ENCODE measurements at regions not wholly inside any gene's neighbourhood (a gene's known extent, or its start where the extent isn't known, plus 50 kb on each side); places are given as distances from the start of the nearest gene placed in this dataset.
"Not testable (repeated sequence)": the region's sequence is repeated elsewhere in the genome, so short reads cannot be mapped to it uniquely, and the experiment has no call there.

- DNase-seq (ENCODE audit: low spot score): no peak
These were observed 272.5 kb upstream of the CELF4 start for GRCh38 chr18:37838083-37838482.

- no peak for DNase-seq (ENCODE audit: low spot score)
These were observed 270.7 kb upstream of the CELF4 start for GRCh38 chr18:37836071-37836970.

GRCh38 chr18:37832010-37832695 lies 266.6 kb upstream of the CELF4 start:
- DNase-seq (ENCODE audit: low spot score): not testable (repeated sequence)

- DNase-seq (ENCODE audit: low spot score): no peak
These were observed 247.4 kb upstream of the CELF4 start for GRCh38 chr18:37812961-37813360.

GRCh38 chr18:37805773-37806404 lies 240.3 kb upstream of the CELF4 start:
- DNase-seq (ENCODE audit: low spot score): no peak

- DNase-seq (ENCODE audit: low spot score): no peak
These were observed 231.3 kb upstream of the CELF4 start for GRCh38 chr18:37796823-37797349.

GRCh38 chr18:37787452-37787851 lies 221.9 kb upstream of the CELF4 start:
- no peak for DNase-seq (ENCODE audit: low spot score)

GRCh38 chr18:37783771-37784170 lies 218.2 kb upstream of the CELF4 start:
- DNase-seq (ENCODE audit: low spot score): no peak

GRCh38 chr18:37779220-37779619 lies 213.6 kb upstream of the CELF4 start:
- no peak for DNase-seq (ENCODE audit: low spot score)

GRCh38 chr18:37778417-37779165 lies 213.0 kb upstream of the CELF4 start:
- no peak for DNase-seq (ENCODE audit: low spot score)

- DNase-seq (ENCODE audit: low spot score): no peak
These were observed 204.2 kb upstream of the CELF4 start for GRCh38 chr18:37769826-37770225.

GRCh38 chr18:37764541-37765288 lies 199.1 kb upstream of the CELF4 start:
- DNase-seq (ENCODE audit: low spot score): no peak

GRCh38 chr18:37762076-37762621 lies 196.6 kb upstream of the CELF4 start:
- DNase-seq (ENCODE audit: low spot score): no peak

- no peak for DNase-seq (ENCODE audit: low spot score)
These were observed 188.5 kb upstream of the CELF4 start for GRCh38 chr18:37754141-37754540.

GRCh38 chr18:37742436-37742835 lies 176.8 kb upstream of the CELF4 start:
- no peak for DNase-seq (ENCODE audit: low spot score)

GRCh38 chr18:37741032-37741623 lies 175.5 kb upstream of the CELF4 start:
- DNase-seq (ENCODE audit: low spot score): no peak

GRCh38 chr18:37734406-37734805 lies 168.8 kb upstream of the CELF4 start:
- no peak for DNase-seq (ENCODE audit: low spot score)

- DNase-seq (ENCODE audit: low spot score): no peak
These were observed 164.1 kb upstream of the CELF4 start for GRCh38 chr18:37729716-37730115.

GRCh38 chr18:37724206-37724605 lies 158.6 kb upstream of the CELF4 start:
- no peak for DNase-seq (ENCODE audit: low spot score)

Data from CD4-positive, alpha-beta T cell treated with Interleukin-6 at 100 ng/mL for 8 hours (primary cell).